ENCODE measurements at regions not wholly inside any gene's neighbourhood (a gene's known extent, or its start where the extent isn't known, plus 50 kb on each side); places are given as distances from the start of the nearest gene placed in this dataset.

DNA sequence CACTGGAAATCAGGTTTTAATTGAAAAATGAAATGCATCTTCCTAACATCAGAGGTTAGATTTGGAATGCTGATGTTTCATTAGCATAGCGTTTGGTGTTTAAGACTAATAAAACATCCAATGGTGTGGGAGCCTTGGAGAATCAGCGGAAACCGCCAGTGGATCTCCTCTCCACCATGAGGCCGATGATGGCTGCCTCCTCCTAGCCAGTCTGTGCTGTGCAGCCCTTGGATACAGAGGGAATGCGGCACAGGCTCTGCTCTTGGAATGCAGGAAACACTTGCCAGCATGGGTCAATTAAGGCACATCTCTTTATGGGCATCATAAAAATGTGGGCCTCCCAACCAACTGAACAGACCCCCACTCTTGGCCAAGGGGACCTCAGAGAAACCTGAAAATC, 259.9 kb downstream of the GLRX3 start:
- TF ChIP-seq POLR2A (IDR thresholded peaks at IDR 0.05) = no peak
- no peak for TF ChIP-seq EP300 (IDR thresholded peaks at IDR 0.05)
